ENCODE measurements at regions not wholly inside any gene's neighbourhood (a gene's known extent, or its start where the extent isn't known, plus 50 kb on each side); places are given as distances from the start of the nearest gene placed in this dataset.
"Not testable (repeated sequence)": the region's sequence is repeated elsewhere in the genome, so short reads cannot be mapped to it uniquely, and the experiment has no call there.

DNA sequence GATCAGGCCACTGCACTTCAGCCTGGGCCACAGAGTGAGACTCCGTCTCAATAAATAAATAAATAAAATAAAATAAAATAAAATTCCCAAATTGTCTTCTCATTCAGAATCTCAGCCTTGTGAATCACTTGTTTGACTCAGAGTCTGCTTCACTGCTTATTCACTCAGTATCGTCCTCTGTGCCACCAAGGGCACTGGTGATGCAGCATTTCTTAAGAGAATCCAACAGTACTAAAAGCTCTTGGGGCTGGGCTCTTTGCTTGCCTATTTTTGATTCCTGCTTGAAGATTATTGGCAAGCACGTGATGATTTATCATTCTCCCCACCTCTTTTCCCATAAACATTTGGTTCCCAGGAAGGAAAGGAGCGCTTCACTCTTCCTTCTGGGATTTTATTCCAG, 54.8 kb upstream of the HMGB1 start:
- no peaks in the 10 kb centered on the region for H4K20me1 ChIP-seq (ENCODE audit: insufficient read depth)
- intact Hi-C loops (cut with micrococcal nuclease; ENCODE audit: unreplicated experiment) = no loop called here
- H3K36me3 ChIP-seq (ENCODE audit: low read depth) = no peaks in the 10 kb centered on the region
- no peaks in the 10 kb centered on the region for H3K79me2 ChIP-seq (ENCODE audit: low read depth)
- H2AFZ ChIP-seq = no peak overlapping the region
- no peak overlapping the region for H3K27ac ChIP-seq
- no TSS peak for BruUV-seq (replicated peaks)
- no peak overlapping the region for H3K4me2 ChIP-seq
- no peak for TF ChIP-seq EZH2 (IDR thresholded peaks at IDR 0.05; ENCODE audit: low read depth)
- TF ChIP-seq, protein P1, sequence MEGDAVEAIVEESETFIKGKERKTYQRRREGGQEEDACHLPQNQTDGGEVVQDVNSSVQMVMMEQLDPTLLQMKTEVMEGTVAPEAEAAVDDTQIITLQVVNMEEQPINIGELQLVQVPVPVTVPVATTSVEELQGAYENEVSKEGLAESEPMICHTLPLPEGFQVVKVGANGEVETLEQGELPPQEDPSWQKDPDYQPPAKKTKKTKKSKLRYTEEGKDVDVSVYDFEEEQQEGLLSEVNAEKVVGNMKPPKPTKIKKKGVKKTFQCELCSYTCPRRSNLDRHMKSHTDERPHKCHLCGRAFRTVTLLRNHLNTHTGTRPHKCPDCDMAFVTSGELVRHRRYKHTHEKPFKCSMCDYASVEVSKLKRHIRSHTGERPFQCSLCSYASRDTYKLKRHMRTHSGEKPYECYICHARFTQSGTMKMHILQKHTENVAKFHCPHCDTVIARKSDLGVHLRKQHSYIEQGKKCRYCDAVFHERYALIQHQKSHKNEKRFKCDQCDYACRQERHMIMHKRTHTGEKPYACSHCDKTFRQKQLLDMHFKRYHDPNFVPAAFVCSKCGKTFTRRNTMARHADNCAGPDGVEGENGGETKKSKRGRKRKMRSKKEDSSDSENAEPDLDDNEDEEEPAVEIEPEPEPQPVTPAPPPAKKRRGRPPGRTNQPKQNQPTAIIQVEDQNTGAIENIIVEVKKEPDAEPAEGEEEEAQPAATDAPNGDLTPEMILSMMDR (conservative IDR thresholded peaks at IDR 0.05) = no peak
- H3K4me3 ChIP-seq = no peak overlapping the region
- H3F3A ChIP-seq (ENCODE audit: insufficient read depth, low read depth) = no peaks in the 10 kb centered on the region
- no peaks in the 10 kb centered on the region for H3K9me2 ChIP-seq (ENCODE audit: insufficient read depth)
- POLR2A ChIA-PET (ENCODE audit: unreplicated experiment) = no interaction called here
- no peaks in the 10 kb centered on the region for H3K4me1 ChIP-seq (replicated peaks; ENCODE audit: insufficient read depth)
- H3K27me3 ChIP-seq (ENCODE audit: insufficient read depth, low read depth) = no peaks in the 10 kb centered on the region
- no peaks in the 10 kb centered on the region for H3K9me3 ChIP-seq (ENCODE audit: insufficient read depth, low read depth)
- DNase-seq = no peak
- CTCF ChIA-PET = no interaction called here

DNA sequence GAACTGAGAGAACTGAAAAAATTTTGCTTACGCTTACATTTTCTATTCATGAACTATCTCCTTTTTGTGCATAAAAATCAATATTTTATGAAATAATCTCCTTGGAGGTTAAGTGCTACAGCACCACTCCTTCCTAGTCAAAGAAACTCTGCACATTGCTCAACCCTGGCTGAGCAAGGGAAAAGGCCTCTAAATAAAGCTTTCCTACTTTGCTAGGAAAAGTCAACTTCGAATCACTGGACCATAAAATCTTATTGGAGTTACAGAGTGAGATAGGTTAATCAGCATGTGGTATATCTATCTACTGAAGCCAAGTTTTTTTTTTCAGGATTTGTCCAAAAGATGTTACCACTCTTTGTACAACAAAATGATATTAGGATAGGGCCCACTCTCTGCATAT, 57.5 kb upstream of the HMGB1 start:
- no TSS peak for BruUV-seq (replicated peaks)
- DNase-seq = no peak
- intact Hi-C loops (cut with micrococcal nuclease; ENCODE audit: unreplicated experiment) = no loop called here
- H3K27me3 ChIP-seq (ENCODE audit: insufficient read depth, low read depth) = no peaks in the 10 kb centered on the region
- H3K36me3 ChIP-seq (ENCODE audit: low read depth) = no peaks in the 10 kb centered on the region
- no peaks in the 10 kb centered on the region; the same call in 1 of the 2 replicates for H3K9me2 ChIP-seq (ENCODE audit: insufficient read depth)
- no peaks in the 10 kb centered on the region for H3K79me2 ChIP-seq (ENCODE audit: low read depth)
- H3K27ac ChIP-seq = no peak overlapping the region
- no peaks in the 10 kb centered on the region for H3K9me3 ChIP-seq (ENCODE audit: insufficient read depth, low read depth)
- H2AFZ ChIP-seq = no peak overlapping the region
- CTCF ChIA-PET = no interaction called here
- POLR2A ChIA-PET (ENCODE audit: unreplicated experiment) = no interaction called here
- H3F3A ChIP-seq (ENCODE audit: insufficient read depth, low read depth) = no peaks in the 10 kb centered on the region
- H3K4me2 ChIP-seq = no peak overlapping the region
- no peaks in the 10 kb centered on the region for H4K20me1 ChIP-seq (ENCODE audit: insufficient read depth)
- H3K4me3 ChIP-seq = no peak overlapping the region
- TF ChIP-seq, protein P1 (conservative IDR thresholded peaks at IDR 0.05) = no peak
- TF ChIP-seq EZH2 (IDR thresholded peaks at IDR 0.05; ENCODE audit: low read depth) = no peak
- no peaks in the 10 kb centered on the region for H3K4me1 ChIP-seq (replicated peaks; ENCODE audit: insufficient read depth)

DNA sequence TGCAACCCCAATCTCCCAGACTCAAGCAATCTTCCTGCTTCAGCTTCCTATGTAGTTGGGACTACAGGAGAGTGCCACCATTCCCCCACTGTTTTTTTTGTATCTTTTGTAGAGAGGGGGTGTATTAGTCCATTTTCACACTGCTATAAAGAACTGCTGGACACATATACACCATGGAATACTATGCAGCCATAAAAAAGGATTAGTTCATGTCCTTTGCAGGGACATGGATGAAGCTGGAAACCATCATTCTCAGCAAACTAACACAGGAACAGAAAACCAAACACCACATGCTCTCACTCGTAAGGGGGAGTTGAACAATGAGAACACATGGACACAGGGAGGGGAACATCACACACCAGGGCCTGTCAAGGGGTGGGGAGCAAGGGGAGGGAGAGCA, 58.1 kb upstream of the HMGB1 start:
- H3F3A ChIP-seq (ENCODE audit: insufficient read depth, low read depth); intact Hi-C loops (cut with micrococcal nuclease; ENCODE audit: unreplicated experiment); H3K36me3 ChIP-seq (ENCODE audit: low read depth); H4K20me1 ChIP-seq (ENCODE audit: insufficient read depth); POLR2A ChIA-PET (ENCODE audit: unreplicated experiment); H3K27ac ChIP-seq; H3K4me1 ChIP-seq (replicated peaks; ENCODE audit: insufficient read depth); H3K79me2 ChIP-seq (ENCODE audit: low read depth); H3K4me3 ChIP-seq; H3K9me2 ChIP-seq (ENCODE audit: insufficient read depth); H2AFZ ChIP-seq; H3K4me2 ChIP-seq; H3K27me3 ChIP-seq (ENCODE audit: insufficient read depth, low read depth); BruUV-seq (replicated peaks); DNase-seq; H3K9me3 ChIP-seq (ENCODE audit: insufficient read depth, low read depth): not testable (repeated sequence)
- CTCF ChIA-PET = interaction anchor here (0.7 kb wide), 1 partner anchor 219 kb away, joined by 3 read pairs; no protein-coding TSS in a partner anchor

DNA sequence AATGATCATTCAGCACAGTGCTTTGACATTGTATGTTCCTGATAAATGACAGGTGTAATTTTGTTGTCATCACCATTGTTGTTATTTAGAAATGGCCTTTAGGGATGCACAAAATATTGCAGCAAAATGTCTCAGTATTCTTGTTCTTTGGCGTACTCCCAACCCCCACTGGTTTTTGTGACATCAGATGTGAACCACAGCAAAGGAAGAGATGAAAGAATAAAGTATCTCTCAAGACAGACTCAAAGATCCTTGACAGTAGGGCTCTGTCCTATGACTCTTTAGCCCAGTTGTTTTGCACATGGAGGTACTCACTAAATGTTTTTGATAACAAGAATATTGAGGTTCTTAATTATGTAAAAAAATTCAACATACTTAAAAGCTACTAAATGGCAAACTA, 59.5 kb upstream of the HMGB1 start:
- H3K36me3 ChIP-seq (ENCODE audit: low read depth); H3K4me2 ChIP-seq; BruUV-seq (replicated peaks); H3K4me1 ChIP-seq (replicated peaks; ENCODE audit: insufficient read depth); H3K9me3 ChIP-seq (ENCODE audit: insufficient read depth, low read depth); H3F3A ChIP-seq (ENCODE audit: insufficient read depth, low read depth); POLR2A ChIA-PET (ENCODE audit: unreplicated experiment); H3K27me3 ChIP-seq (ENCODE audit: insufficient read depth, low read depth); H4K20me1 ChIP-seq (ENCODE audit: insufficient read depth); DNase-seq; H2AFZ ChIP-seq; H3K79me2 ChIP-seq (ENCODE audit: low read depth); H3K27ac ChIP-seq; intact Hi-C loops (cut with micrococcal nuclease; ENCODE audit: unreplicated experiment); CTCF ChIA-PET; H3K9me2 ChIP-seq (ENCODE audit: insufficient read depth); H3K4me3 ChIP-seq: not testable (repeated sequence)
